ENCODE measurements at regions not wholly inside any gene's neighbourhood (a gene's known extent, or its start where the extent isn't known, plus 50 kb on each side); places are given as distances from the start of the nearest gene placed in this dataset.

DNA sequence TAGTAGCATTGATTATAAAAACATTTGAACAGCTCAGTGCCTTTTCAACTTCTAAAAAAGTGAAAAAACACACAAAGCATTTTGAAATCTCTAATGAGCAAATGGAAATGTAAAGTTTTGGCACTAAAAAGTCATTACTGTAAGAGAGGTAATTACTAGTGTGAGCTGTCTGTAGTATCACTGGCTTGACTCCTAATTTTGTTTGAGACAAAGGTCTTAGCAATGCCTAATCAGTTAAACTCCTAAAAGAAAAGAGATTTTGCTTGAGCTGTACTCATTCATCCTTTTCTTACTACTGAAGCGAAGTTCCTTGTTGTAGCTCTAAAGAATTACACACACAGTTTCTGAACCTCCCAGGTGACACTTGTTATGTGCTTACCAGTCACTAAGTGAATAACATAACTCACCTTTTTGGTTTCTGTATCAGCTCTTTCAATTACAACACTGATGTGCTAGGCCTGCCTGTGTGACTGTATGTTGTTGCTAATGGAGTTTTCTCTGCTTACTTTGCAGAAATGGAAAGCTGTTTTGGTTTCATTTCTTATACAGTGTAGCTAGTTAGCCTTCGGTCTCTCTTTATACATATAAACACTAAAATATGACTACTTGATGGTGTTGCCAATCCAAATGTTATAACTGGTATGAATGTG is 924.4 kb upstream of the TENM4 start:
- DNase-seq, result no peak

DNA sequence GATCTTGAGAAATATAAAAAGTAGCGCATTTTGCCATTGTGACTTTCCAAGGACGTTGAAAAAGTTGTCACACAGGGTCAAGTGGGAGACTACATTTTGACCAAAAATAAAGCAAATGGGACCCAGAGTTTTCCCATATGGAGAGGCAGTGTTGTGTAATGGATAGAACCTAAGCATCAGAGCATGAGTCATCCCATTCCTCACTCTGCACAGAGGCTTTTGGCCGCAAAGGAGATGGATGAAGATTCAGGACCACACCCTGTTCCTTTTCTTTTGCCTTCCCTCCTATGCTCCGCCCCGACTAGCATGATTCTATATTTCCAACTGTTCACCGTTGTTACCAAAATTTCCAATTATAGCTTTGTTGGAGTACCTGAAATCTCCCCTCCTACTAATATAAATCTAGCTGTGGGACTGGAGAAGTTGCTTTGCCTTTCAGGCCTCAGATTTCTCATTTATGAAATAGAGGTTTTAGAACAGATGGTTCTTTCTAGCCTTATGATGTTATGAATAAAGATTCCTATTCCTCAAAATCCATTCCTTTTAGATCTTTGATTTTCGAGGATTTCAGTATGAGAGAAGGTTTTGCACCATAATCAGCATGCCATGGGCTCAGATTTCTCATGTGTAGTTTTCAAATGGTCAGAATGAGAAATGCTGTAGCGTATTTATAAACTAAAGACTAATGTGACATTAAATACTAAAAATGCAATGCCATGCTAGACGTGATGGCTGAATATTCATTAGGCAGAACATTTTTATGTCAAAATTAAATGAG is 921.9 kb upstream of the TENM4 start:
- DNase-seq, result no peak

DNA sequence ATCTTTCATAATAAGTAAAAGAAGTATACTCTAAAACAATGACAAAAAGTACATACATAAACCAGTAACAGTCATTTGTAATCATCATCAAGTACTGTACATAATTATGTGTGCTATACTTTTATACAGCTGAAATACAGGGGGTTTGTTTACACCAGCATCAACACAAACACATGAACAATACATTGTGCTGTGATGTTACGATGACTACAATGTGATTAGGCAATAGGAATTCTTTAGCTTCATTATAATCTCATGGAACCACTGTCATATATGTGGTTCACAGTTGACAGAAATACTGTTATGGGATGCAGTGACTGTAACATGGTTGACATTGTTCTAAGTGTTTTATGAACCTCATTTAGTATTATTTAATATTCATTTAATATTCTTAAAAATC is 914.4 kb upstream of the TENM4 start:
- DNase-seq, result no peak

GRCh38 chr11:80350541-80350940 is 909.7 kb upstream of the TENM4 start:
- DNase-seq, result no peak

DNA sequence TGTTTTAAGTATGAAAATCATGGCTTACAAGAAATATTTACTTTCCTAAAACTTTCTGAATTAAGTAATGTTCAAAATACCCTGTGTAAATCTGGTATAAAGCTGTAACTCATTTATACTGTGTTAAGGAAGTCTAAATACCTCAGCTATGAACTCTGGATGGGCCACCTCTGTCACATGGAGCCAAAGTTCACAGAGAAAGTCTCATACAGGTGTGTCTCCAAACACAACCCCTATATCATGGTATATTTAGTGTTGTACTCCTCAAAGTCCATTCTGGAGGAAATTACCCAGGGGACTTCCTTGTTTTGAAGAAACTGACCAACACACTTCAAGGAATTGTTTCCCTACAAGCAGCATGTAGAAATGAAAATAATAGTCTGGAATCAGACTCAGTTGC is 909.2 kb upstream of the TENM4 start:
- DNase-seq, result no peak

DNA sequence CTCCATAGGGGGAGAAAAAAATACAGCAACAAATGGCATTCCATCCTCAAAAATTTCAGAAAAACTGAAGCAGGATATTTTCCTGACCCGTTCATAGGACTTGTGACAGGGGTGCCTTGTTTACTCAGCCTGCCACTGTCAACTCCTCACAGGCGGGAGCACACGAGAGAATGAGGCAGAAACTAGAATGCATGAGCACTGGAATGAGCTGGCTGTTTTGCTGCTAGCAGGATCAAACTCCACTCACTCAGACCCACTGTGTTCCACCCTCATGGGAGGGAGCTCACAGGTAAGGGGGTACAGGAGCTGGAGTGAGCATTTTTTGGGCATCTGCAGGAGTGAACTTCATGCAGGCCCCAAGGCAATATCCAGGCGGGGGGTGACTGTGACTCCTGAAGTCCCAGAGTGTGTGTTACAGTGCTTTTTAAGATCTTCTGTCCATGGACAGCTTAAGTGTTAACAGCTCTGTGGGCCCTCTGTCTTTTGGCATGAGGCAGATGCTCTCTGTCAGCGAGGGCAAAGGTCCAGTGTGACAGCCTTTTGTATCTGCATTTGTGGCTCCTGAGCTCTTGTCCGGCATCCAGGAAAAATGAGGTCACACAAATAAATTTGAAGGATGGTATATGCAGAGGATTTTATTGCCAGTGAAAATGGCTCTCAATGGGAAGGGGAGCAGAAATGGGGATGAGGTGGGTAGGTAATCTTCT is 905.7 kb upstream of the TENM4 start:
- DNase-seq, result no peak

GRCh38 chr11:80343436-80343835 is 902.6 kb upstream of the TENM4 start:
- no peak for DNase-seq

DNA sequence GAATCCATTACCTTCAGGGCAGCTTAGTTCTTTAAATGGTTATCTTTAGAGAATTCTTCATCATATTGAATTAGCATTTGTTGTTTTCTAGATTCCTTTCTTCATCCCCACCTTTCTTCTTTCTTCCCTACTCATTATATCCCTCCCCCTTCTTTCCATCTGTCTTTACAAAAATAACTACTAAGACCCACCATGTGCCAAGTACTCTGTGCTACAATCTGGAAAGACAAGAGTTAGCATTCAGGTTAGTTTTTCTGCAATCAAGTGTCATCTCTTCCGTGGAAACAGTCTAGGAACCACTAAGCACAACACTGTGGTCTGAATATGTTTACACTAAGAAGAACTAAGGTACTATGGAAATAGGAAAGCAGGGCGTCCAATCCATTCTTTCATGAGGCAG is 897.4 kb upstream of the TENM4 start:
- DNase-seq, result no peak

GRCh38 chr11:80331694-80332093 is 890.9 kb upstream of the TENM4 start:
- no peak for DNase-seq

DNA sequence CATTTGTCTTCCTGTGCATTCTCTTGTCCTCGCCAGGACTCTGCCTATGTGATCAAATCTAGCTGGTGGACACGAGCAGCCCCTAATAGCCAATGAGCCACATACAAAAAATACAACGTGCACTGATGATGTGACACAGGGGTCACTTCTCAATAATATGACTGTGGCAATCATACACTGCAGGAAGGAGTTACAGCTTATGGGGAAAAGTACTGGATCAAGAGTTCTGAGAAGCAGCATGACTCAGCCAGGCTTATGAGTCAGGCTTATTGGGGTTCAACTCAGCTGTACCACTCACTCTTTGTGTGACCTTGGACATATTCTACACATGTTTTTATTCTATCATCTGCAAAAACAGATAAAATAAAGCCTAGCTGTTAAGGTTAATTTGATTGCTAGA is 889.4 kb upstream of the TENM4 start:
- DNase-seq, result no peak

DNA sequence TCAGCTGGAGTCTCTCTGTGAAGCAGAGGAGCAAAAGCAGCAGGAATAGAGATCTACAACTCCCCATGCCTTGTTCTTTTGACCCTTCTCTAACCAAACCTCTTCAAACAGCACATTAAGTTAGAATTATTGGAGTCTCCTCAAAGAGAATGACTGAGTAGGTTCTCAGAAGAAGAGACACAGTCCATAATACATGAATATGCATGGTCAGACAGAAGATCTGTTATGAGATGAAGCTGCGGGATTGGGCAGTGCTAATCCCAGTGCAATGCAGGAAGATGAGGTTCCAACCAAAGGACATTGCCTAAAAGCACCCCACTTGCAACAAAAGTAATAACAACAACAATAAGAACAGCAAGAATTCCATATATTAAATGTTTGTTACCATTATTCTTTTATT is 887.9 kb upstream of the TENM4 start:
- no peak for DNase-seq

- no peak for DNase-seq
These were observed 887.3 kb upstream of the TENM4 start for GRCh38 chr11:80327956-80328614.

DNA sequence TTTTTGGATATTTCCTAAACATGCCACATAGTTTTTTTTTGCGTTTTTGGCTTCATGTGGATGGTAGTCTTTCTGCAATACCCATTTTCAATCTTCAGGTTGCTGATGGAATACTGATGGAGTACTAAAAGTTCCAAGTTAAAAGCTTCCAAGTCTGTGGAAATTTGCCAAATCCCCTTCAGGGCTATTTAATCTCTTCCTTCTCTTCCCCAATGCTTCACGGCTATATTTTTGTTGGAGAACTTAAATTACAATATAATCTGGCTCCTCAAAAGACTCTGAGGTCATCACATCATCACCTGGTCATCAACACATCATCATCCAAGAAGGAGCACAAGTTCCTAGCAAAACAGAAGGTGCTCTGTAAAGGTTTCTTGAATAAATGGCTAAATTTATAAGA is 881.0 kb upstream of the TENM4 start:
- no peak for DNase-seq

DNA sequence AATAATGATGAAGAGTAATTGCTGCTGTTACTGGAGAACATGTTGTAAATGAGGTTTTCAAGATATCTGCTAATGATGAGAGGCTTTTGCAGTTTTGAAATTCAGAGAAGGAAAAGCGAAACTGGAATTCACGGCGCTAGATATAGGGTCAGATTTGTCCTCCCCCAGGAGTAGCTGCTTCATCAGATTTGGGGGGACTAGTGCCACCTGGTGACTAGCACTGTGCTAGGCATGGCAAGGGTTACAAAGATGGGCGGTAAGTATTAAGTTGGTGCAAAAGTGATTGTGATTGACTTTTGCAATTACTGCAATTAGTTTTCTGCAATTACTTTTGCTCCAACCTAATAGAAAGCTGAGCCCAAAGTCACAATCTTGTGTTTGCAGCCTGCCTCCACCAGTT is 879.9 kb upstream of the TENM4 start:
- DNase-seq, result no peak

- no peak for DNase-seq
These were observed 879.4 kb upstream of the TENM4 start for GRCh38 chr11:80320226-80320625.

- DNase-seq, result no peak
These were observed 876.8 kb upstream of the TENM4 start for GRCh38 chr11:80317612-80318011.

DNA sequence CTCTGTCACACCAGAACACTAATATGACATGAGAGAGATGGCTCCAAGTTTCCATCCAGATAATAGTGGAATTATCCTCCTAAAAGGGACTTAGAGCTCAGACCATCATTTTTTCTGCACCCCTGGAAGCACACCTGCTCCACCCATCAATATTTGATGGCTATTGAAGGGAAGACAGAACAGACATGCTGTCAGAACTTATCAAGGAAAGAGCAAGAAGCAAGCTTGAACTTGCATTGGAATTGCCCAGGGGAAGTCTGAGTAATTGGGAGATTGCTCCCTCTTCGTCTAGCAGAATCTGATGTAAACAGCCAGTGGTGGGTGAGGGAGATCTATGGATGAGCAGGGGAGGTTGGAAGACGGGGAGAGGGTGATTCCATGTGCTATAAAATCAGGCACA is 874.4 kb upstream of the TENM4 start:
- no peak for DNase-seq

GRCh38 chr11:80309301-80309700 is 868.5 kb upstream of the TENM4 start:
- no peak for DNase-seq

DNA sequence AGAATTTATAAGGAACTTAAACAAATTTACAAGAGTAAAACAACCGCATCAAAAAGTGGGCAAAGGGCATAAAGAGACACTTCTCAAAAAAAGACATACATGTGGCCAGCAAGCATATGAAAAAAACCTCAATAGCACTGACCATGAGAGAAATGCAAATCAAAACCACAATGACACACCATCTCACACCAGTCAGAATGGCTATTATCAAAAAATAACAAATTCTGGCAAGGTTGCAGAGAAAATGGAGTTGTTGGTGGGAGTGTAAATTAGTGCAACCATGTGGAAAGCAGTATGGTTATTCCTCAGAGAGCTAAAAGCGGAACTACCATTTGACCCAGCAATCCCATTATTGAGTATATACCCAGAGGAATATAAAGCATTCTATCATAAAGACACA is 866.8 kb upstream of the TENM4 start:
- DNase-seq, result no peak

DNA sequence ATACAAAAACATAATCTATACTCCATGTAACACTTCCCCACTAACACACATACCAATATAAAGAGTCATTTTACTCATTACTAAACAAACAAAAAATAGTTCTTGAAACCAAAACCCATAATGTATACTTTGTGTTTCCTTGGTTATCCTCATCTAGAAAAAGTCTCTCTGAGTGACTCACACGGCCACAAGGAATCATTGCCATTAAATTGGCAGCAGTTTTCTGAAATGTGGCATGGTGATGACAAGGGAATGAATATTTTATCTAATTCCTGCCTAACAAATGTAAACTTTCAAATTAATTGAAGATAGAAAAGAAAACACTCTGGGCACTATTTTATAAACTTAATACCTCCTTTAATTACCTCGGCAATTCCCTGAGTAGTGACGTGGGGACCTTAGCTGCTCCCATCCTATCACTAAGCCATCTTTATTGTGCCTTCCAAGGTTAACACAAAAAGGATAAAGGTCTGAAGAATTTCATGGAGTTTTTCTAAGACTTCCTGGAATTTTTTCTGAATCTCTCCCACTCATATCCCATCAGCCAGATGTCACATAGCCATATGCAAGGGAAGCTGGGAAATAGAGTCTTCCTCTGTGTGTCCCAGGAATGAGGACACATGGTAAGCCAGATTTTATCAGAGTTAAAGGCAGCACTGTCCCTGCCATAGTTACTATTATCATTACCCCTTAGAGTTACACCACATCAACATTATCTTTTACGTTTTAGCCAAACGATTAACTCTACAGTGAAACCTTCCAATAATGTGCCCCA is 857.2 kb upstream of the TENM4 start:
- DNase-seq, result no peak

DNA sequence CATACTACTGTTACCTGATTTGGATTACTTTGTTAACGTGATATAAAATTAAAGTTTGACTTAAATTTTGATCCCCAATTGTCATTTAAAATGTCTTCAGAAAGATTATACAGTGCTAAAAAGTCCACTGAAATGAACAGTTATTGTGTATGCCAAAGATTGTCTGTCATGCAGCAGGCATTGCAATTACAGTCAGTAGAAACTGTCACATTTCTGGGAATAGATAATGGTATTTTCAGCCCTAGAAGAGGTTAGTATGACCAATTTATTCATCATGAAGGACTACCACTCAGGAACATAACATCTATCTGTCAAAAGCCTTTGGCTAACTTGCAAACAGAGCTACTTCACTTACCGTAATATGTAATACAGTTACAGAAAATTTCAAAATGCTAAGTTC is 852.5 kb upstream of the TENM4 start:
- DNase-seq, result no peak

DNA sequence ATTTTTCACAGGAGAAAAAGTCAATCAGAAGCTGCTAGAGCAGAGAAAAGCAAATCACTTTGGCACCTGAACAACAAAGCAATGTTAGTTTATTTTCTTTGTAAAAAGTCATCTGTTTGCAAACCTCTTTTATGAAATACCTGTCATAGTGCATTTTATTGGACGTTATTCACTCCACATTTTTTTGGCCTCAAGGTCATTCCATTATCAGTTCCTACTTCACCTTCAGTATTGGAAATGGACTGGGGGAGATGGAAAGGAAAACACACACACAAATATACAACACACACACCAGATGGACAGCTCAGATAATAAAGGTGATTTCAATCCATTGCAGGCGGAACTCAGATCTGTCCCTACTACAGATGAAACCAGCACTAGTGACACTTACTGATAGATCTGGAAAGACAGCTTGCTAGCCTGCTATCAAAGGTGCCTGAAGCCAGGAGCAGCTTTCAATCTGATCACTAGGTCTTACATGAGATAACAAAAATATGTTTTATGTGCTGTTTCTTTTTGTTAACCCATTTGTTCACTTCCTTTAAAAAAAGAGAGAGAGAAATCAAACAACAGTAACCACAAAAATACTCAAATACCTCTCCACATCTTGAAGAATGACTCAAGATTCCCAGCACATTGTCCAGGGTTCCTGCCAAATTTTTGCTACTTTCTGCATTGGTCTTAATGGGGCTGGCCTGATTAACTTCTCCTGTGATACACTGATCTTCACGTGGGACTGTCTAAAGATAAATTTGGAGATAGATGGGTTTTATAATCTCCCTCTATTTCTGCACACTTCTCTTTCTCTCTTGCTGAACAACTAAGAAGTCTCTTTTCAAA is 844.3 kb upstream of the TENM4 start:
- DNase-seq, result no peak

Measured in NCI-H2171 treated with DMSO at 0.1 percent for 48 hours (cell line).